Stimulated activated CD4-positive, alpha-beta T cell treated with anti-CD3 and anti-CD28 coated beads, Interleukin-1b, Interleukin-23, amount 100 ng/mL, for 48 hours (primary cell): ENCODE measurements at regions not wholly inside any gene's neighbourhood (a gene's known extent, or its start where the extent isn't known, plus 50 kb on each side); places are given as distances from the start of the nearest gene placed in this dataset.

Experiments used
- DNase-seq: peaks from one replicate; pipeline ENCODE4 v3.0.0-alpha.2; 2020

- DNase-seq = no peak
Observed at GRCh38 chr2:129733579-129733978, 245.9 kb upstream of the RAB6C start.

- DNase-seq = no peak
Observed at GRCh38 chr2:129734343-129735034, 245.0 kb upstream of the RAB6C start.

- no peak for DNase-seq
Observed at GRCh38 chr2:129735576-129735975, 243.9 kb upstream of the RAB6C start.

GRCh38 chr2:129737660-129738527 is 241.6 kb upstream of the RAB6C start:
- DNase-seq = no peak

- DNase-seq = no peak
Observed at GRCh38 chr2:129738799-129739198, 240.7 kb upstream of the RAB6C start.

GRCh38 chr2:129740504-129740903 is 239.0 kb upstream of the RAB6C start:
- no peak for DNase-seq

- no peak for DNase-seq
Observed at GRCh38 chr2:129741165-129741564, 238.3 kb upstream of the RAB6C start.

- no peak for DNase-seq
Observed at GRCh38 chr2:129741623-129742022, 237.8 kb upstream of the RAB6C start.

GRCh38 chr2:129742415-129743180 is 236.9 kb upstream of the RAB6C start:
- no peak for DNase-seq

GRCh38 chr2:129744141-129744540 is 235.3 kb upstream of the RAB6C start:
- DNase-seq = no peak

- DNase-seq = no peak
Observed at GRCh38 chr2:129744649-129745048, 234.8 kb upstream of the RAB6C start.

GRCh38 chr2:129747500-129748125 is 231.9 kb upstream of the RAB6C start:
- DNase-seq = no peak

GRCh38 chr2:129748250-129748649 is 231.2 kb upstream of the RAB6C start:
- no peak for DNase-seq

- no peak for DNase-seq
Observed at GRCh38 chr2:129748653-129749052, 230.8 kb upstream of the RAB6C start.

- no peak for DNase-seq
Observed at GRCh38 chr2:129751409-129751808, 228.1 kb upstream of the RAB6C start.

GRCh38 chr2:129752176-129752575 is 227.3 kb upstream of the RAB6C start:
- no peak for DNase-seq

- DNase-seq = no peak
Observed at GRCh38 chr2:129752686-129753085, 226.8 kb upstream of the RAB6C start.

- no peak for DNase-seq
Observed at GRCh38 chr2:129753261-129753660, 226.2 kb upstream of the RAB6C start.

- no peak for DNase-seq
Observed at GRCh38 chr2:129754421-129754820, 225.0 kb upstream of the RAB6C start.

- no peak for DNase-seq
Observed at GRCh38 chr2:129754831-129755230, 224.6 kb upstream of the RAB6C start.

- DNase-seq = no peak
Observed at GRCh38 chr2:129755786-129756185, 223.7 kb upstream of the RAB6C start.

GRCh38 chr2:129756276-129756675 is 223.2 kb upstream of the RAB6C start:
- DNase-seq = no peak

- DNase-seq = no peak
Observed at GRCh38 chr2:129757366-129757914, 222.0 kb upstream of the RAB6C start.
